NCI-H2029 (cell line): ENCODE measurements at regions not wholly inside any gene's neighbourhood (a gene's known extent, or its start where the extent isn't known, plus 50 kb on each side); places are given as distances from the start of the nearest gene placed in this dataset.
A peak's percentile ranks its signal among the peaks of the same experiment; 100 is the strongest.

Experiments used
- DNase-seq: peaks from one replicate; lab custom pipeline; 2025; lab: John Stamatoyannopoulos, UW

- DNase-seq, result no peak
Observed at GRCh38 chr1:87196110-87196827, 132.4 kb upstream of the LMO4 start.

GRCh38 chr1:87197156-87197555, 131.5 kb upstream of the LMO4 start:
- DNase-seq, result no peak

- no peak for DNase-seq
Observed at GRCh38 chr1:87197641-87198040, 131.0 kb upstream of the LMO4 start.

GRCh38 chr1:87200875-87201638, 127.6 kb upstream of the LMO4 start:
- peak; percentile 87 for DNase-seq

GRCh38 chr1:87201768-87202167, 126.9 kb upstream of the LMO4 start:
- no peak for DNase-seq

- DNase-seq, result no peak
Observed at GRCh38 chr1:87202451-87202850, 126.2 kb upstream of the LMO4 start.

GRCh38 chr1:87202922-87203655, 125.6 kb upstream of the LMO4 start:
- DNase-seq, result no peak

GRCh38 chr1:87203904-87204303, 124.8 kb upstream of the LMO4 start:
- peak; percentile 85 for DNase-seq

- no peak for DNase-seq
Observed at GRCh38 chr1:87204441-87204840, 124.2 kb upstream of the LMO4 start.

GRCh38 chr1:87204921-87205320, 123.8 kb upstream of the LMO4 start:
- DNase-seq, result no peak

- DNase-seq, result no peak
Observed at GRCh38 chr1:87206044-87206831, 122.4 kb upstream of the LMO4 start.

GRCh38 chr1:87208080-87208479, 120.6 kb upstream of the LMO4 start:
- DNase-seq, result no peak

GRCh38 chr1:87208931-87209330, 119.7 kb upstream of the LMO4 start:
- DNase-seq, result no peak

GRCh38 chr1:87210151-87210550, 118.5 kb upstream of the LMO4 start:
- DNase-seq, result no peak

GRCh38 chr1:87212431-87213134, 116.1 kb upstream of the LMO4 start:
- DNase-seq, result no peak

GRCh38 chr1:87213135-87213515, 115.6 kb upstream of the LMO4 start:
- no peak for DNase-seq

- no peak for DNase-seq
Observed at GRCh38 chr1:87215592-87215991, 113.1 kb upstream of the LMO4 start.

- DNase-seq, result no peak
Observed at GRCh38 chr1:87218618-87219017, 110.1 kb upstream of the LMO4 start.

GRCh38 chr1:87219141-87219540, 109.5 kb upstream of the LMO4 start:
- DNase-seq, result no peak

GRCh38 chr1:87219626-87220025, 109.1 kb upstream of the LMO4 start:
- DNase-seq, result no peak

- DNase-seq, result no peak
Observed at GRCh38 chr1:87220993-87221392, 107.7 kb upstream of the LMO4 start.

GRCh38 chr1:87224201-87224600, 104.5 kb upstream of the LMO4 start:
- no peak for DNase-seq
